Middle frontal gyrus (tissue), 1 donor: ENCODE measurements at regions not wholly inside any gene's neighbourhood (a gene's known extent, or its start where the extent isn't known, plus 50 kb on each side); places are given as distances from the start of the nearest gene placed in this dataset.
"Not testable (repeated sequence)": the region's sequence is repeated elsewhere in the genome, so short reads cannot be mapped to it uniquely, and the experiment has no call there.

ENCODE experiments used
- DNase-seq: peaks from one replicate; pipeline ENCODE4 v3.0.0-alpha.2; 2015; ENCODE audit warnings: low spot score; ENCODE audit errors: extremely low spot score

GRCh38 chr2:194455358-194455757 is 1201.7 kb upstream of the SLC39A10 start:
- no peak for DNase-seq

GRCh38 chr2:194452504-194452903 is 1204.5 kb upstream of the SLC39A10 start:
- DNase-seq: no peak

DNA sequence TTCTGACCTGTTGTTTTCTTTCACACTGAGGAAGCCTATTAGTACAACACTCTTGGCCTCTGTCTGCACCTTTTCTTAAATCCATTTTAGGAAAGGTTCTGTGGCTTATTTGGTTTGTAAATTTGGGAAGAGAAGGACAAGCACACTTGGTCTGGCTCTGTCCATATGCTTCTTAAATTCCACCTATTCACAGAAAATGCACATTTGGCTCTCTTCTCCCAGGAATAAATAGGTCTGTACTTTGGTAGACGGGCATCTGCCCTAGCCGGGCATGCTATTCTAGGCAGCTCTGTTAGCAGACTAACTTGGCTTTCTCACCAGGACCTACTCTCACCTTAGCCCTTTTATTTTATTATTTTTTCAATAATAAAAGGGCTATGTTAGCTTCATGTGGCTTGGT is 1211.8 kb upstream of the SLC39A10 start:
- no peak for DNase-seq

GRCh38 chr2:194443926-194444325 is 1213.1 kb upstream of the SLC39A10 start:
- no peak for DNase-seq

DNA sequence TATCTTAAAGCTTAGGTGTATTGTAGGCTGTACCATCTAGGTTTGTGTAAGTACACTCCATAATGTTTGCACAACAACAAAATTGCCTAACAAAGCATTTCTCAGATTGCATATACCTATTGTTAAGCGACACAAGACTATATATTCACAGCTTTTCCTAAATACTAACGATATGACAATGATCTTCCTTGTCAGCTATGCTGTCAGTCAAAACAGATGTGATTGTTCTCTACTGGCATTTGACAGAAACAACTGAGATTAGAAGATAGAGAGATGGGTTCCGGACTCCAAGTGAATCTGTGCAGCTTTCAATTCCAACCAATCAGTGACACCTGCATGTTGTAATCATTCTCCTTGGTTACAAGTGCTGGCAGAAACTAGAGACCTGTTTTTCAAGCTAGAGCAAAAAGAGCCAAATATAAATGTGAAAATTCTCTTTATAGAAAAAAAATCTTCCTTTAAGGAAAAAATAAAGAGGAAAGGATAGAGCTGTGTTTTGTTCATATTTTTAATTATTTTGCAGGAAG is 1232.3 kb upstream of the SLC39A10 start:
- no peak for DNase-seq

DNA sequence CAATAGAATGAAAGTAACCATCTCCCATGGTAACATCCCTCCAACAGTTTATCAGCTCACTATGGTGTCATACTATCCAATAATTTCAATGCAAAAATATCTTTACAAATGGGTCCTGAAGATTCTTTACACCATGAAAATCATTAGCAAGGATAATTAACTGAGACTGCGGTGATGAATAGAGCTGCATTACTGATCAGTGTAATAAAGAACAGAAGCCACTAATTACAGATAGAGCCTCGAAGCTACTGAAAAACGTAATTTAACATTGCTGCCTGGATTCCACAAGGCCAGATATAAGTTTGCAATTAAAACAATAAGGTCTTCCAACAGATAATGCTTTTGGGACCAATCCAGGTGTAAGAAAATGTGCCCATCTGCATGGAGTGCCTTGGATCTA is 1245.8 kb upstream of the SLC39A10 start:
- DNase-seq: no peak

DNA sequence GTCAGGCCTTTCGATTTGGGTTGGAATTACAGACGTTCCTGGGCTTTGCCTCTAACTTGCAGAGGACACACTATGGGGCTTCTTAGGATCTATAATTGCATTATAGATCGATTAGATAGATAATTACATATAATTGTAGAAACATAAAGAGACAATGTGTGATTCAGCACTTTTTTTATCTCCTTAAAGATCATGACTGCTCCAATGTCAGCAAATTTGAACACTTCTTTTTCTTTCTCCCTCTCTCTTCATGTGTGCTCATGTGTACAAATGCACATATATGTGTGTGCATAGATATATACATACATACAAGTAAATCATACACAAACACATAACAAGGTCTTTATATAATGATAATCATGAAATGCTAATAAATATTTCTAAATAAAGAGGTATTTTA is 1261.2 kb upstream of the SLC39A10 start:
- no peak for DNase-seq

DNA sequence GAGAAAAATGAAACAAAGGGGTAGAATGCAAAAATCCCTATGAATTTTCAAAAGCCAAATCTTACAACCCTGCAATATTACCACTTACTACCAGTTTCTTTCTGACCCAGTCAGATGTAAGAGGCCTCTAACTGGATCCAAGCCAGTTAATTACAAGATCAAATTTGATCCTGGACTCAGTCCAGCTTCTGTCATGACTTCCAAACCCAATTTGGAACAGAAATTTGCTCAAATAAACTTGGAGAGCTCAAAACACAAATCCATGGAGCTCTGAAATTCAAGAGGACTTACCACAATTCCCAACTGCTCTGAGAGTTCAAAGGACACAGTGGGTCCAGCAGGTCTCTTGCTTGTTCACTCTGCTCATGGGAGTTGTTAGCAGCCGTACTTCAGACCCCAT is 1271.7 kb upstream of the SLC39A10 start:
- no peak for DNase-seq

DNA sequence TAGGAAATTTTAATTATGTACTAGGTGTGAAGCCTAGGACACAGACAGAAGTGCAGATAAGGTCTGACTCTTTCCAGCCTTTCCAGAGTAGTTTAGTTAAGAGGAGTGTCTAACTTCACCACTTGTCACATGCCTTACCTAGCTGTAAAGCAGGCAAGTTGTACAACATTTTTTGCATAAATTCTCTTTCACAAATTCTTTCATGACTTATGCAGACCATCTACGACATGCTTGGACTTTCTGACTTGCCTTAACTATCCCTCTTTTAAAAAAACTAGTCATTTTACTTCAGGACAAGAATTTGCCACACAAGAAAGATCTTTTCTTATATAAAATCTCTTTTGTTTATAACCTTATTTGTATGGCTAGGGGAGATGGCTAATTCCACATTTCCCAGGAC is 1273.6 kb upstream of the SLC39A10 start:
- DNase-seq: no peak

- no peak for DNase-seq
Measured at GRCh38 chr2:194382221-194382620, 1274.8 kb upstream of the SLC39A10 start.

- DNase-seq: no peak
Measured at GRCh38 chr2:194380011-194380410, 1277.0 kb upstream of the SLC39A10 start.

- not testable (repeated sequence) for DNase-seq
Measured at GRCh38 chr2:194367390-194367789, 1289.6 kb upstream of the SLC39A10 start.

DNA sequence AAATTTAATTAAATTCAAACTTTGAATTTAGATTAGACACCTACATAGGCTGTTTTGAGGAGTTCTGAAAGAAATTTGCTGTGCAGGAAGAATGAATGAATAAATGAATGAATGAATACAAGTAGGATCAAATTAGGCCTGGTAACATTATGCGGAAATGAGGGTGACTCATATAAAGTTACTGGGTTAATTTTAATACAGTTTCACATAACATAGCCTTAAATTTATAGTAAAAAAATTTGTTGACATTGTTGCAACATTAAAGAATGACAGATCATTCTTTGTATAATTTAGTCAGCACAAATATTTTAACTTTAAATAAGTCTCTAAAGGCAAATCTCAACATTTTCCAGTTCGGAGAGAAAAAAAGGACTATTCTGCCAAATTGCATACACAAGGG is 1293.1 kb upstream of the SLC39A10 start:
- no peak for DNase-seq

- no peak for DNase-seq
Measured at GRCh38 chr2:194363295-194363694, 1293.7 kb upstream of the SLC39A10 start.

DNA sequence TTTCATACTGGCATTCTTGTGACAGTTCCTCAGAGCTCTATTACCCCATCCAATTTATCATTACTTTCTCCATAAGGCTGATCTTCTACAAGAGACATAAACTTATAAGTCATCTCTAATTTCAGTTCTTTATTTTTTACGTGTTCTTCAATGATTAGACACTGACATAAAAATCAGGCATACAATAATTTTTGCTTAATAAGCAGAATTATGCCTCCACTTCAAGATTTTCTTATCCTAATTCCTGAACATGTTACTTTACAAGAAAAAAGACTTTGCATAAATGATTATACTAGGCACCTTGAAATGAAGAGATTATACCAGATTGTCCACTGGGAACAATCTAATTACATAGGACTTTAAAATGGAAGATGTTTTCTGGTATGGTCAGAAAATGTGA is 1304.5 kb upstream of the SLC39A10 start:
- no peak for DNase-seq

DNA sequence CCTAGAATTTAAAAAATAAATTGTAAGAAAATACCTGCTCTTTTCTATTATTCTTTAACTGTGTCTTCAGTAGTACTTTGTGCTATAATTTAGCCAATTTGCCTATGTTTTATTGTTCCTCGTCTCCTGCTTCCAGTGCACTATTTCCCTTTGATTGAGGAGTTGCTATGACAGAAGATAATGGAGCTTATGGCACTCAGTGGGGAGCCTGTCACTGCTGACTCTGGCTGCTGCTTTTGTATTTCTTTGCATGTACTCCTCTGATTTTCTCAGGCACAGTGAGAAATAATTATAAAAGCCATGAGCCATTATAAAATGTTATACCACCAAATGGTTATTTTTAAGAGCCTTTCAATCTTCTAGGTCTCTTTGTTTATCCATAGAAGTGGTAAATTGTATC is 1310.8 kb upstream of the SLC39A10 start:
- DNase-seq: no peak

DNA sequence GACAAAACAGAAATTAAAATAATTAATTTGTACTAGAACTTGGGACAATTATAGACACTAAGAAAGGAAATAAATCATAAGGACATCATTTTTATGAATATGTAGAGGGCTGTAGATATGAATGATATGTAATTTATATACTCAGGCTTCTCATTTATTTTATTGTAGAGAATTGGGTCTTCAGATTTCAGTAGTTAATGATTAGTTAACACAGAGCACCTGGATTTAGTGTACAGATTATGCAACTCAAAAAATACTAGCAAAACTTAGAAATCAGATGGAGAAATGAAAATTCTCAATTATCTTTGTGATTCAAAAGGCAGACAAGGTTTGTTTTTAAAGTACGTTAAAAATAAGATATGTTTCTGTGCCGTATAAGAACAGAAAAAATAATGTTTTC is 1311.7 kb upstream of the SLC39A10 start:
- no peak for DNase-seq

DNA sequence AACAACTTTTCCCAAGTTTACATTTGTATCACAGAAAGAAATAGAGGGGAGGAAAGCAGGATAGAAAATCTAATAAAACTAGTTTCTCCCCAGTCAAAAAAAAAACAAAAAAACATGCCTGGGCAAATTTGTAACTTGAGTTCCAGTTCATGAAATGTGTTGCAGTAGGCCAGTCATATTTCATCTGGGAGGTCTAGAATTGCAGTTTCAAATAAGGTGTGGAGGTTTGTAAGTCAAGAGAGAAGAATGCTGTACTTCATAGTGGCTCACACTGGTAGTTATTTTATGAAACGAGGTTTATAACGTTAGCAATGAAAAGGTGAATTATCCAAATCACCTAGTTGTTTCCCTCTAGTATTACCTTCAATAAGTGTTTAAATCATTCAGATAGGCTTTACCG is 1313.9 kb upstream of the SLC39A10 start:
- DNase-seq: no peak

- no peak for DNase-seq
Measured at GRCh38 chr2:194332799-194333490, 1324.1 kb upstream of the SLC39A10 start.

DNA sequence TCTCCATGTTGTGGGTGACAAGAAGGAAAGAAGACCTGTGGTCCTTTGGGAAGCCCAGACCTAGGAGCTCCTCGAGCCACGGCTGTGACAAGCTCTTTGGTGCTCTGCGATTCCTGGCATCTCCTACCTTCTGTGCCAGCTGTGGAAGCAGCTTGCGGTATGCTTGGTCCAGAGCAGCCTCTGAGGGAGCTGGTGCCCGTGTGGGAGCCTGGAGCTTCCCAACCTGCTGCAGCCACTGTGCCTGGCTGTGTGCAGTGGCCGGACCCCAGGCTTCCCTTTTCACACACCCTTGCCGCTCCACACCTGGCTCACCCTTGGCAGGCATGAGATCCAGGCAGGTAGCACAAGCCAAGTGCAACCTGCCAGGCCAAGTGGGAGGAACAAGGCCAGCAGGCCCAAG is 1328.6 kb upstream of the SLC39A10 start:
- no peak for DNase-seq

GRCh38 chr2:194327196-194327888 is 1329.7 kb upstream of the SLC39A10 start:
- no peak for DNase-seq

GRCh38 chr2:194323740-194324139 is 1333.3 kb upstream of the SLC39A10 start:
- DNase-seq: no peak

DNA sequence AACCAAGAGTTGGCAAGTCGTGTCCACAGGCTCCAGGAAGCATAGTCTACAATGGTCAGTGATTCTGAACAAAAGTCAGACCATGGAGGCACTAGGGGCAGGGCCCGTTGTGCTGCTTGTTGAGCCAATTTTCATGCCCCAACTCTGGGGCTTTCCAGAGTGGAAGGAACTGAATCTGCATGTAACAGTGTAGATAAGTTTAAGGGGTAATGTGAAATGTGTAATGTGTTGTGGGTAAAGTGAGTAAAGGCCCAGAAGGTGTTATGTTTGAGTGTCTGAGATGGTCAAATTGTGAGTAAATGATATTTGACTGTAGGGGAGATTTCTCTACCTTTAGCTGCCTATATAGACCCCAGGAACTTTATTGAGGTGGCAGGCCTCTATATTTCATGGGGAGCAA is 1336.5 kb upstream of the SLC39A10 start:
- no peak for DNase-seq
